ENCODE measurements at regions not wholly inside any gene's neighbourhood (a gene's known extent, or its start where the extent isn't known, plus 50 kb on each side); places are given as distances from the start of the nearest gene placed in this dataset.
"Not testable (repeated sequence)": the region's sequence is repeated elsewhere in the genome, so short reads cannot be mapped to it uniquely, and the experiment has no call there.

GRCh38 chr6:167709196-167709595 lies 117.5 kb upstream of the AFDN start:
- TF ChIP-seq CTCF (conservative IDR thresholded peaks at IDR 0.05; ENCODE audit: low read depth in 2 of 2) (no peak), REST (IDR thresholded peaks at IDR 0.05; ENCODE audit: unreplicated experiment) (no peak)
- Mint-ChIP-seq H3K4me3 (no peak overlapping the region), H3K9me3 (no peaks in the 10 kb centered on the region; the same call in 2 of the 3 replicates), H3K27ac (no peak overlapping the region), H3K27me3 (ENCODE audit: insufficient read depth, low read depth, poor library complexity) (peaks cover 15% of the 10 kb centered on the region), H3K4me1 (peaks cover 30% of the 10 kb centered on the region), H3K36me3 (ENCODE audit: low read depth) (no peaks in the 10 kb centered on the region)
- Histone ChIP-seq H3K4me1 (ENCODE audit: insufficient read depth) (peaks cover 8% of the 10 kb centered on the region; the same call in 1 of the 2 replicates), H3K27ac (ENCODE audit: low read depth) (no peak overlapping the region), H3K4me3 (no peak overlapping the region), H4K20me1 (replicated peaks; ENCODE audit: insufficient read depth) (no peaks in the 10 kb centered on the region), H3F3A (replicated peaks; ENCODE audit: low read depth) (no peaks in the 10 kb centered on the region), H3K36me3 (ENCODE audit: insufficient read depth) (no peaks in the 10 kb centered on the region), H2AFZ (no peak overlapping the region), H3K9me2 (ENCODE audit: insufficient read depth) (no peaks in the 10 kb centered on the region; the same call in 1 of the 2 replicates), H3K27me3 (ENCODE audit: insufficient read depth) (no peaks in the 10 kb centered on the region), H3K79me2 (replicated peaks; ENCODE audit: insufficient read depth) (no peaks in the 10 kb centered on the region), H3K4me2 (no peak overlapping the region)
- DNase-seq (ENCODE audit: low spot score) (no peak), ATAC-seq (no peak)

- not testable (repeated sequence) for H3K27me3 ChIP-seq (ENCODE audit: insufficient read depth); H3K36me3 ChIP-seq (ENCODE audit: insufficient read depth); DNase-seq (ENCODE audit: low spot score); ATAC-seq; H4K20me1 ChIP-seq (replicated peaks; ENCODE audit: insufficient read depth); H3K9me2 ChIP-seq (ENCODE audit: insufficient read depth); H3K4me1 ChIP-seq (ENCODE audit: insufficient read depth); H3F3A ChIP-seq (replicated peaks; ENCODE audit: low read depth); H3K4me2 ChIP-seq; H3K27ac Mint-ChIP-seq; H3K27ac ChIP-seq (ENCODE audit: low read depth); H3K9me3 Mint-ChIP-seq; H3K4me3 Mint-ChIP-seq; H3K79me2 ChIP-seq (replicated peaks; ENCODE audit: insufficient read depth); H3K36me3 Mint-ChIP-seq (ENCODE audit: low read depth); H2AFZ ChIP-seq; H3K4me3 ChIP-seq
- peaks cover 32% of the 10 kb centered on the region for H3K4me1 Mint-ChIP-seq
- H3K27me3 Mint-ChIP-seq (ENCODE audit: insufficient read depth, low read depth, poor library complexity): peaks cover 14% of the 10 kb centered on the region
Observed at GRCh38 chr6:167709776-167710336, 116.9 kb upstream of the AFDN start.

- Mint-ChIP-seq H3K36me3 (ENCODE audit: low read depth) (no peaks in the 10 kb centered on the region), H3K27ac (no peak overlapping the region), H3K4me1 (peaks cover 32% of the 10 kb centered on the region), H3K4me3 (no peak overlapping the region), H3K27me3 (ENCODE audit: insufficient read depth, low read depth, poor library complexity) (peaks cover 9% of the 10 kb centered on the region), H3K9me3 (no peaks in the 10 kb centered on the region; the same call in 2 of the 3 replicates)
- Histone ChIP-seq H3K4me2 (no peak overlapping the region), H3K9me2 (ENCODE audit: insufficient read depth) (no peaks in the 10 kb centered on the region; the same call in 1 of the 2 replicates), H3K27me3 (ENCODE audit: insufficient read depth) (no peaks in the 10 kb centered on the region), H3K79me2 (replicated peaks; ENCODE audit: insufficient read depth) (no peaks in the 10 kb centered on the region), H3K4me3 (no peak overlapping the region), H4K20me1 (replicated peaks; ENCODE audit: insufficient read depth) (no peaks in the 10 kb centered on the region), H3K4me1 (ENCODE audit: insufficient read depth) (peaks cover 10% of the 10 kb centered on the region; the same call in 1 of the 2 replicates), H3K36me3 (ENCODE audit: insufficient read depth) (no peaks in the 10 kb centered on the region), H3K27ac (ENCODE audit: low read depth) (no peak overlapping the region), H3F3A (replicated peaks; ENCODE audit: low read depth) (no peaks in the 10 kb centered on the region), H2AFZ (peak overlapping the region; percentile 47; the same call in 1 of the 2 replicates)
- DNase-seq (ENCODE audit: low spot score) (no peak), ATAC-seq (no peak)
- no peak for TF ChIP-seq ZNF462 (CRISPR knock-in tag; IDR thresholded peaks at IDR 0.05)
Observed at GRCh38 chr6:167710363-167710920, 116.3 kb upstream of the AFDN start.
